HCT116 (cell line): ENCODE measurements at regions not wholly inside any gene's neighbourhood (a gene's known extent, or its start where the extent isn't known, plus 50 kb on each side); places are given as distances from the start of the nearest gene placed in this dataset.

Experiments
- ATF3 ChIP-seq: IDR thresholded peaks from 2 replicates; pipeline ENCODE4 v1.6.1; 2012
- CEBPB ChIP-seq: IDR thresholded peaks from 2 replicates; pipeline ENCODE4 v1.6.1; 2012; ENCODE audit warnings: low read depth
- CTCF ChIP-seq, 3 experiments: fragments of 200-600 bp in 1 of 3; sonication (generic) in 1 of 3; IDR thresholded peaks in 2 of 3; conservative IDR thresholded peaks in 1 of 3; 2 replicates each; pipeline ENCODE4 v1.5.1; 2012 to 2017; ENCODE audit warnings: low read depth in 2 of 3, low read length in 2 of 3, antibody characterized with exemption in 1 of 3, borderline replicate concordance in 1 of 3, control low read depth in 1 of 3, mild to moderate bottlenecking in 1 of 3, mixed read lengths in 1 of 3, mixed run types in 1 of 3, moderate library complexity in 1 of 3; ENCODE audit not compliant: insufficient read depth in 1 of 3
- EGR1 ChIP-seq: IDR thresholded peaks from 2 replicates; pipeline ENCODE4 v1.6.1; 2012; ENCODE audit warnings: low read depth
- EZH2 ChIP-seq: fragments of 200-600 bp; sonication (generic); IDR thresholded peaks from 2 replicates; pipeline ENCODE4 v1.6.1; 2017; ENCODE audit warnings: antibody characterized with exemption, mixed run types
- EZH2phosphoT487 ChIP-seq: fragments of 200-600 bp; IDR thresholded peaks from 2 replicates; pipeline ENCODE4 v1.6.1; 2018; ENCODE audit warnings: antibody characterized with exemption, borderline replicate concordance
- POLR2A ChIP-seq: IDR thresholded peaks from 2 replicates; pipeline ENCODE4 v1.7.0; 2011; ENCODE audit warnings: borderline replicate concordance; ENCODE audit not compliant: insufficient read depth, insufficient read length; ENCODE audit errors: extremely low read depth
- POLR2AphosphoS5 ChIP-seq: IDR thresholded peaks from 2 replicates; pipeline ENCODE4 v1.6.1; 2011; ENCODE audit warnings: mild to moderate bottlenecking, low read depth, low read length, moderate library complexity
- RAD21 ChIP-seq: IDR thresholded peaks from 2 replicates; pipeline ENCODE4 v1.6.1; 2012; ENCODE audit warnings: low read depth, mild to moderate bottlenecking
- REST ChIP-seq: IDR thresholded peaks from 2 replicates; pipeline ENCODE4 v1.6.1; 2012; ENCODE audit warnings: low read depth
- ZFX ChIP-seq: fragments of 450-650 bp; IDR thresholded peaks from 2 replicates; pipeline ENCODE4 v1.6.1; 2017
- ZNF274 ChIP-seq: fragments of 200-500 bp; sonication (Bioruptor generic); IDR thresholded peaks from 2 replicates; pipeline ENCODE4 v1.6.1; 2014; ENCODE audit warnings: mild to moderate bottlenecking, low read depth, low read length, inconsistent platforms
- TF ChIP-seq, protein P1 (sequence below): IDR thresholded peaks from 2 replicates; pipeline ENCODE4 v1.6.1; 2012

DNA sequence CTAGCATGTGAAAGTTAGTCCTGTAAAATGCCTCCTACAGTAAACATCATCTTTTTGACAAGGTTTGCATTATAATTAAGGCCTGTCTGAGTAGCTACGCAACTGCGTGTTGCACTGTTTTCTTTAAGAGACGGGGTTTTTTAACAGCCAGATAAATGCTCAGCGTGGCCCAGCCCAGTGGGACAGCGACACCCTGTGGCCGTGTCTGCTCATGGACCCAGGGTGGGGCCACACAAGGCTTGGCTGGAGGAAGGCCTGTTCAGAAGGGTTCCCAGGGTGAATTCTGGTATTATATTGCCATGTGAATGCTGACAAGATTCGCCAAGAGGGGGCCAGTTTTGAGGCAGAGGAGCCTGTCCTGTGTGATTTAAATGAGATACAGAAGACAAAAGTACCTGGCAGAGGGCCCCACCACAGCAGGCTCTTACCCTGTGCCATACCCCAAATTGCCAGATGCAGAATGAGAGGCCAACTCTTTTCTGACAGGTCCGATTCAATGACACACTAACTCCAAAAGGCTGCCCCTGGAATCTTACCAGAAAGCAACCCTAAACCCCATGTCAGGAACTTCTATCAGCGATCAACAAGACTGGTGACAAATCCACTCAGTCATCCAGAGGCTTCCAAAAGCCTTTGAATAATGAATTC, 65.9 kb upstream of the IRX6 start:
- TF ChIP-seq ZFX = no peak
- peak; percentile 65 to 95 (median 95) for TF ChIP-seq CTCF (IDR thresholded peaks at IDR 0.05 in 2 of 3, conservative IDR thresholded peaks at IDR 0.05 in 1 of 3; ENCODE audit: borderline replicate concordance in 1 of 3, insufficient read depth in 1 of 3, low read depth in 2 of 3, low read length in 2 of 3)
- no peak for TF ChIP-seq POLR2A
- TF ChIP-seq POLR2AphosphoS5 = no peak
- no peak for TF ChIP-seq EZH2
- no peak for TF ChIP-seq EGR1
- no peak for TF ChIP-seq REST
- TF ChIP-seq, protein P1, sequence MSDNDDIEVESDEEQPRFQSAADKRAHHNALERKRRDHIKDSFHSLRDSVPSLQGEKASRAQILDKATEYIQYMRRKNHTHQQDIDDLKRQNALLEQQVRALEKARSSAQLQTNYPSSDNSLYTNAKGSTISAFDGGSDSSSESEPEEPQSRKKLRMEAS = no peak
- peak; percentile 87 for TF ChIP-seq RAD21
- no peak for TF ChIP-seq ATF3
- no peak for TF ChIP-seq EZH2phosphoT487
- no peak for TF ChIP-seq CEBPB
- no peak for TF ChIP-seq ZNF274
